ENCODE measurements at regions not wholly inside any gene's neighbourhood (a gene's known extent, or its start where the extent isn't known, plus 50 kb on each side); places are given as distances from the start of the nearest gene placed in this dataset.

- no peak for TF ChIP-seq CTCF (IDR thresholded peaks at IDR 0.05)
Measured at GRCh38 chr12:98403936-98404335, 111.5 kb upstream of the TMPO start.

GRCh38 chr12:98405805-98406366 is 109.5 kb upstream of the TMPO start:
- H3K4me3 Mint-ChIP-seq (ENCODE audit: unreplicated experiment): no peak overlapping the region
- peaks cover 7% of the 10 kb centered on the region for H3K9me3 Mint-ChIP-seq (ENCODE audit: low read depth)
- H3K36me3 Mint-ChIP-seq (ENCODE audit: low read depth): no peaks in the 10 kb centered on the region
- H3K27ac Mint-ChIP-seq (ENCODE audit: unreplicated experiment): no peak overlapping the region
- no peaks in the 10 kb centered on the region for H3K27me3 Mint-ChIP-seq (ENCODE audit: low read depth)
- TF ChIP-seq CTCF (IDR thresholded peaks at IDR 0.05): no peak
- DNase-seq (ENCODE audit: low spot score): no peak
- H3K4me1 Mint-ChIP-seq (ENCODE audit: low read depth): peaks cover 17% of the 10 kb centered on the region

More at GRCh38 chr12:98403936-98404335, 111.5 kb upstream of the TMPO start:
- Mint-ChIP-seq H3K36me3 (ENCODE audit: low read depth) (no peaks in the 10 kb centered on the region), H3K27ac (ENCODE audit: unreplicated experiment) (no peak overlapping the region), H3K4me1 (ENCODE audit: low read depth) (peaks cover 30% of the 10 kb centered on the region), H3K27me3 (ENCODE audit: low read depth) (no peaks in the 10 kb centered on the region), H3K4me3 (ENCODE audit: unreplicated experiment) (no peak overlapping the region), H3K9me3 (ENCODE audit: low read depth) (peaks cover 2% of the 10 kb centered on the region)
- no peak for DNase-seq (ENCODE audit: low spot score)

GRCh38 chr12:98406378-98406777 is 109.0 kb upstream of the TMPO start:
- peaks cover 12% of the 10 kb centered on the region for H3K4me1 Mint-ChIP-seq (ENCODE audit: low read depth)
- no peaks in the 10 kb centered on the region for H3K36me3 Mint-ChIP-seq (ENCODE audit: low read depth)
- H3K4me3 Mint-ChIP-seq (ENCODE audit: unreplicated experiment): no peak overlapping the region
- no peak for DNase-seq (ENCODE audit: low spot score)
- no peaks in the 10 kb centered on the region for H3K27me3 Mint-ChIP-seq (ENCODE audit: low read depth)
- no peak for TF ChIP-seq CTCF (IDR thresholded peaks at IDR 0.05)
- no peak overlapping the region for H3K27ac Mint-ChIP-seq (ENCODE audit: unreplicated experiment)
- H3K9me3 Mint-ChIP-seq (ENCODE audit: low read depth): peaks cover 7% of the 10 kb centered on the region

GRCh38 chr12:98408681-98409080 is 106.7 kb upstream of the TMPO start:
- Mint-ChIP-seq H3K27me3 (ENCODE audit: low read depth) (no peaks in the 10 kb centered on the region), H3K9me3 (ENCODE audit: low read depth) (peaks cover 7% of the 10 kb centered on the region), H3K4me1 (ENCODE audit: low read depth) (no peaks in the 10 kb centered on the region), H3K36me3 (ENCODE audit: low read depth) (no peaks in the 10 kb centered on the region), H3K27ac (ENCODE audit: unreplicated experiment) (no peak overlapping the region), H3K4me3 (ENCODE audit: unreplicated experiment) (no peak overlapping the region)
- DNase-seq (ENCODE audit: low spot score): no peak
- no peak for TF ChIP-seq CTCF (IDR thresholded peaks at IDR 0.05)

GRCh38 chr12:98409548-98409947 is 105.8 kb upstream of the TMPO start:
- Mint-ChIP-seq H3K4me3 (ENCODE audit: unreplicated experiment) (no peak overlapping the region), H3K4me1 (ENCODE audit: low read depth) (no peaks in the 10 kb centered on the region), H3K27me3 (ENCODE audit: low read depth) (no peaks in the 10 kb centered on the region), H3K27ac (ENCODE audit: unreplicated experiment) (no peak overlapping the region), H3K9me3 (ENCODE audit: low read depth) (peaks cover 7% of the 10 kb centered on the region), H3K36me3 (ENCODE audit: low read depth) (no peaks in the 10 kb centered on the region)
- no peak for DNase-seq (ENCODE audit: low spot score)
- TF ChIP-seq CTCF (IDR thresholded peaks at IDR 0.05): no peak
